Pancreas (tissue), 10 donors: ENCODE measurements at regions not wholly inside any gene's neighbourhood (a gene's known extent, or its start where the extent isn't known, plus 50 kb on each side); places are given as distances from the start of the nearest gene placed in this dataset.

Source experiments
- ATAC-seq, 4 donors: fragments of 200-7000 bp; cut with Tn5 transposase; one replicate each; pipeline versions ENCODE4 v1.8.0 to v1.9.1; 2020; ENCODE audit warnings: mild to moderate bottlenecking in 4 of 4, moderate library complexity in 4 of 4
- DNase-seq, 6 donors: peaks; one replicate each; pipeline ENCODE4 v3.0.0-alpha.2; 2020
- FAIRE-seq: peaks from 2 replicates; lab custom pipeline; 2012; peaks lifted over from hg19 to GRCh38; lab: Jason Lieb, UNC
- H3K27ac ChIP-seq, 4 donors: fragments of 200-600 bp; sonication (generic); 1 replicate in 3 of 4; 2 replicates in 1 of 4; pipeline versions ENCODE4 v1.5.0 to v1.8.0; 2020
- H3K27me3 ChIP-seq, 4 donors: fragments of 200-600 bp; one replicate each; pipeline ENCODE4 v1.8.0; 2021
- H3K36me3 ChIP-seq, 3 donors: fragments of 200-600 bp; sonication (generic) in 1 of 3; one replicate each; pipeline versions ENCODE4 v1.5.0 to v1.8.0; 2020 to 2021
- H3K4me1 ChIP-seq, 3 donors: fragments of 200-600 bp; one replicate each; pipeline ENCODE4 v1.8.0; 2021
- H3K4me3 ChIP-seq, 4 donors: fragments of 200-600 bp; sonication (generic) in 2 of 4; one replicate each; pipeline versions ENCODE4 v1.5.0 to v1.8.0; 2020 to 2021
- H3K9me3 ChIP-seq, 4 donors: fragments of 200-600 bp; one replicate each; pipeline ENCODE4 v1.8.0; 2021
- CTCF ChIP-seq, 4 donors: fragments of 200-600 bp; sonication (generic) in 3 of 4; IDR thresholded peaks; one replicate each; pipeline versions ENCODE4 v1.5.0 to v1.8.0; 2021; ENCODE audit warnings: antibody characterized with exemption in 4 of 4
- WGBS, 2 donors: extraction: QIAGEN DNeasy Blood & Tissue Kit; methylation state at CpG; one replicate each; pipeline ENCODE4 v1.1.7; 2013; 5-methylcytosine and 5-hydroxymethylcytosine counted together
- intact Hi-C, 3 donors: fragments of 100-400 bp; cut with DNase I; formaldehyde crosslinking; loops; one replicate each; pipeline versions ENCODE4 v1.11.1 to v1.14.2; 2022
- donor health status: healthy with polysubstance abuse.
- donor health status: DM: no; HTN: no; CAD: no; lungs with moderate emphysema.
- donor health status: DM: no; HTN: no; CAD: no.
- donor health status: control.
- donor health status: control.
- donor health status: Bipolar disorder and iron deficiency.
- donor health status: DM: yes; HTN: yes; CAD: no.
- donor health status: DM: no; HTN: no; CAD: no.
- donor health status: DM: no; HTN: no; CAD: no.
- donor health status: DM: yes; HTN: yes; CAD: no.

- peaks cover 4 to 21% (median 14%) of the 10 kb centered on the region in 3 donors for H3K4me1 ChIP-seq
- 82 to 83% methylated on average over 17 of the region's 17 CpGs for WGBS, 2 donors
- FAIRE-seq (no peak), ATAC-seq (no peak), DNase-seq (no peak)
- TF ChIP-seq CTCF (IDR thresholded peaks at IDR 0.05) = no peak
- no peaks in the 10 kb centered on the region for H3K27me3 ChIP-seq
- H3K4me3 ChIP-seq = no peak overlapping the region
- peak overlapping the region in 1 of 4 donors; percentile 13 for H3K27ac ChIP-seq
- intact Hi-C loops = no loop called here
- no peaks in the 10 kb centered on the region for H3K9me3 ChIP-seq
- peaks cover 4 to 52% (median 5%) of the 10 kb centered on the region in 3 donors for H3K36me3 ChIP-seq
Measured at GRCh38 chr12:124379379-124379937, 84.6 kb downstream of the RFLNA start.

DNA sequence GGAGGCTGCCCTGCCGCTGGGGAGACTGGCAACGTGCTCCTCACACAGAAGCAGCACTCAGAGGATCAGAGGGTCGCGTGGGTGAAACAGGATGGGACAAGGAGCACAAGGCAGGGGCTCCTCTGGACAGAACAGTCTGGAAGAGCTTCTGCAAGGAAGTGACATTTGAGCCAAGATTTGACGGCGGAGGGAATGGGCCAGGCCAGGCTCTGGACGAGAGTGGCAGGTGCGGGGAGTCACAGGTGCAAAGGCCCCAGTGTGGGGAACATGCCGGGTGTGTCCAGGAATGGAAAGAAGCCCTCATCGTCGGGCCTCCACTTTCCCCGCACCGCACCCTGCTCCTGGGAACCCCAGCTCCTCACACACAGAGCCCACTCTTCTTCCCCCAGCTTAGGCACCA is 84.0 kb downstream of the RFLNA start:
- Histone ChIP-seq H3K36me3 (peaks cover 4 to 57% (median 5%) of the 10 kb centered on the region in 3 donors), H3K27ac (no peak overlapping the region), H3K4me3 (no peak overlapping the region), H3K4me1 (peaks cover 4 to 21% (median 14%) of the 10 kb centered on the region in 3 donors), H3K9me3 (no peaks in the 10 kb centered on the region), H3K27me3 (no peaks in the 10 kb centered on the region)
- ATAC-seq = no peak
- WGBS, 2 donors = 63 to 74% methylated on average over 13 of the region's 13 CpGs
- DNase-seq = no peak
- intact Hi-C loops = no loop called here
- no peak for FAIRE-seq
- no peak for TF ChIP-seq CTCF (IDR thresholded peaks at IDR 0.05)

GRCh38 chr12:124377981-124378509 is 83.2 kb downstream of the RFLNA start:
- TF ChIP-seq CTCF (IDR thresholded peaks at IDR 0.05) = no peak

GRCh38 chr12:124376435-124376834 is 81.5 kb downstream of the RFLNA start:
- DNase-seq (no peak), ATAC-seq (no peak), FAIRE-seq (no peak)
- intact Hi-C loops = no loop called here
- Histone ChIP-seq H3K27me3 (no peaks in the 10 kb centered on the region), H3K27ac (no peak overlapping the region), H3K9me3 (no peaks in the 10 kb centered on the region), H3K4me1 (peaks cover 0 to 7% (median 6%) of the 10 kb centered on the region in 3 donors), H3K36me3 (peaks cover 5 to 58% (median 11%) of the 10 kb centered on the region in 3 donors), H3K4me3 (no peak overlapping the region)
- no peak for TF ChIP-seq CTCF (IDR thresholded peaks at IDR 0.05)
- WGBS, 2 donors = 90 to 96% methylated on average over 8 to 9 of the region's 9 CpGs

More at GRCh38 chr12:124377981-124378509, 83.2 kb downstream of the RFLNA start:
- peaks cover 4 to 54% (median 5%) of the 10 kb centered on the region in 3 donors for H3K36me3 ChIP-seq
- FAIRE-seq = no peak
- intact Hi-C loops = no loop called here
- H3K4me1 ChIP-seq = peaks cover 4 to 21% (median 14%) of the 10 kb centered on the region in 3 donors
- H3K27me3 ChIP-seq = no peaks in the 10 kb centered on the region
- no peak overlapping the region for H3K27ac ChIP-seq
- ATAC-seq = no peak
- H3K9me3 ChIP-seq = no peaks in the 10 kb centered on the region
- WGBS, 2 donors = 93 to 96% methylated on average over 17 to 26 of the region's 26 CpGs
- no peak overlapping the region for H3K4me3 ChIP-seq
- no peak for DNase-seq

DNA sequence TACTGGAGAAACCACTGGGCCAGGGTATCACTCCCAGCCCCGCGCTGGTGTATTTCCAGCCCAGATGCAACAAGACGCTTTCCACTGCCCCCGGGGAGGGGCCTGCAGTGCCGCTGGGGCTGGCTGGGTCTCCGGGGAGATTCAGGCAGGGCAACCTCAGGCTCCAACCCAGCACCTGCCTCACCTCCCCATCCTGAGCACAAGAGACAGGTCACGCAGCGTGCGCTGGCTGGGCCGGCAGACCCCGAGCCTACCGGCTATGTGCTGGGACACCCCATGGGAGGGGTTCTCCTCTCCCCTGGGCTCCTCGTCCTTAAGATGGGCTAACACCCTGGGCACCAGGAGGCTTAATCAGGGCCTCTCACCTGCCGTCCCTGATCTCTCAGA is 80.9 kb downstream of the RFLNA start:
- Histone ChIP-seq H3K27me3 (no peaks in the 10 kb centered on the region), H3K4me3 (no peak overlapping the region), H3K36me3 (peaks cover 6 to 60% (median 12%) of the 10 kb centered on the region in 3 donors), H3K27ac (no peak overlapping the region), H3K4me1 (peaks cover 3 to 7% (median 3%) of the 10 kb centered on the region in 3 donors), H3K9me3 (no peaks in the 10 kb centered on the region)
- TF ChIP-seq CTCF (IDR thresholded peaks at IDR 0.05) = no peak
- 87 to 89% methylated on average over 14 of the region's 14 CpGs for WGBS, 2 donors
- intact Hi-C loops = no loop called here
- no peak for ATAC-seq
- FAIRE-seq = no peak
- DNase-seq = no peak
